ENCODE measurements at regions not wholly inside any gene's neighbourhood (a gene's known extent, or its start where the extent isn't known, plus 50 kb on each side); places are given as distances from the start of the nearest gene placed in this dataset.

DNA sequence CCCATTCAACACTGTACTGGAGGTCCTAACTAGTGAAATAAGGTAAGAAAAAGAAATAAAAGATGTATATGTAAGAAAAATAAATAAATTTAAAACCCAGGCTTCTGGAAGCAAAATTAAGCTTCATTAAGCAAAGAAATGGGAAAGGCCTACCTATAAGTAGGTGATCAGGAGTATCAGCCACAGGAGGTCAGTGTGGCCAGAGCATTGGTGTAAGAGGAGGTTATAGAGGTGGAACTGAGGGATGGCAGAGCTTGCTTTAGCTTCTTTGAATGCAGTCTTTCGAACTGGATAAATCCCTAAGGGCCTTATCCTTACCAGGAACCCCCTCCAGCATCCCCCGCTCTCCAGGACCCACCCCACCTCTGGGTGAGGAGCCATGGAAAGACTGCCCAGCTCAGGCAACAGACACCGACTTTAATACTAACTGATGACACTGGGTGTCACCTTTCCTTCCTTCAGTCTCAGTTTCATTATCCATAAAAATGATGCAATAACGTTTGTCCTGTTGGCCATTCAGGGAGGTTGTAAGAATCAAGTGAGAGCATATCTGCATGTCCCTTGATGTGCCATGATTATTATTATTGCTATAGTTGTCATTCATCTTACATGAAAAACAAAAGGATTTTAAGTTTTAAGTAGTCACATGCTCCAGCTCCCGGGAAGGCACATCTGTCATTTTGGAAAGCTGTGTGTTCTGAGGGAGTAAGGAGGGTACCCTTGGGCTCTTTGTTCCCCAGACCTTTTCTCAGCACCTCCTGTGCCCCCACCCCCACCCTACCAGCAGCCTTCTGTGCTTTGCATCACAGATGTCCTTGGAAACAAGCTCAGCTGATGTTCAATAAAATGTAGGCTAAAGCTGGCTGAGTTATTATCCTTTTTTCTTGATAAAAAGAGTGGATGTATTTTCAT, 50.8 kb upstream of the CTNNA1 start:
- CTCF ChIA-PET, result interaction anchor here (0.6 to 2.3 kb wide), 9 partner anchors 12 to 272 kb away, joined by 3 to 20 read pairs (median 4); no protein-coding TSS in a partner anchor
- H3K27ac Mint-ChIP-seq, result no peak overlapping the region

DNA sequence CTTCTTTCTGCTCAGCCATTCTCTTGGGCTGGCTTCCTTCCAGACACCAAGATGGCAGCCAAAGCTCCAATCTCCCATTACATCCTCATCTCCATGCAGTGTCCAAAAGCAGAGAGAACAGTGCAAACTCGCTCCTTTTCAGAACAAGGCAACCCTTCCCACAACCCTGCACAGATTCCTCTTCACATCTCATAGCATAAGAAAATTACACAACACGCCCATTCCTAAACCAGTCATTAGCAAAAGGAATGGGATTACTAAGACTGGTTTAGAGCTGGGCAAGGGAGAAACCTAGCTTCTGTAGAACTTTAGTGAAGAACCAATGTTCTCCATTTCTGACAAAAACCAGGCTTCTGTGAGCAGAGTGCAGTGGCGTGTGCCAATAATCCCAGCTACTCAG, 51.5 kb upstream of the CTNNA1 start:
- Mint-ChIP-seq H3K9me3 (peaks cover 4% of the 10 kb centered on the region; the same call in 1 of the 2 replicates), H3K27ac (no peak overlapping the region), H3K4me1 (peaks cover 22% of the 10 kb centered on the region), H3K27me3 (ENCODE audit: low read depth) (no peaks in the 10 kb centered on the region), H3K4me3 (no peak overlapping the region), H3K36me3 (no peaks in the 10 kb centered on the region)
- DNase-seq (ENCODE audit: low spot score) (no peak), ATAC-seq (no peak)
- no peak for TF ChIP-seq ATF1 (CRISPR knock-in tag; IDR thresholded peaks at IDR 0.05)
- no peak for TF ChIP-seq FOXP1 (CRISPR knock-in tag; IDR thresholded peaks at IDR 0.05; ENCODE audit: borderline replicate concordance)
- ChIA-PET CTCF (interaction anchor here (1.2 to 2.3 kb wide), 6 partner anchors 13 to 273 kb away, joined by 3 to 20 read pairs (median 4); no protein-coding TSS in a partner anchor), POLR2A (no interaction called here)

More for the DNA sequence above, 50.8 kb upstream of the CTNNA1 start:
- H3K4me3 Mint-ChIP-seq, result no peak overlapping the region
- POLR2A ChIA-PET, result interaction anchor here (0.6 kb wide), 2 partner anchors 61 to 1748 kb away, joined by 3 to 5 read pairs; no protein-coding TSS in a partner anchor
- ATAC-seq (no peak), DNase-seq (ENCODE audit: low spot score) (no peak)
- no peaks in the 10 kb centered on the region for H3K27me3 Mint-ChIP-seq (ENCODE audit: low read depth)
- peaks cover 29% of the 10 kb centered on the region for H3K4me1 Mint-ChIP-seq
- no peak for TF ChIP-seq ZNF121 (CRISPR knock-in tag; IDR thresholded peaks at IDR 0.05)
- TF ChIP-seq GRHL2 (CRISPR knock-in tag; IDR thresholded peaks at IDR 0.05; ENCODE audit: insufficient replicate concordance, severe bottlenecking), result no peak
- TF ChIP-seq, protein P1, sequence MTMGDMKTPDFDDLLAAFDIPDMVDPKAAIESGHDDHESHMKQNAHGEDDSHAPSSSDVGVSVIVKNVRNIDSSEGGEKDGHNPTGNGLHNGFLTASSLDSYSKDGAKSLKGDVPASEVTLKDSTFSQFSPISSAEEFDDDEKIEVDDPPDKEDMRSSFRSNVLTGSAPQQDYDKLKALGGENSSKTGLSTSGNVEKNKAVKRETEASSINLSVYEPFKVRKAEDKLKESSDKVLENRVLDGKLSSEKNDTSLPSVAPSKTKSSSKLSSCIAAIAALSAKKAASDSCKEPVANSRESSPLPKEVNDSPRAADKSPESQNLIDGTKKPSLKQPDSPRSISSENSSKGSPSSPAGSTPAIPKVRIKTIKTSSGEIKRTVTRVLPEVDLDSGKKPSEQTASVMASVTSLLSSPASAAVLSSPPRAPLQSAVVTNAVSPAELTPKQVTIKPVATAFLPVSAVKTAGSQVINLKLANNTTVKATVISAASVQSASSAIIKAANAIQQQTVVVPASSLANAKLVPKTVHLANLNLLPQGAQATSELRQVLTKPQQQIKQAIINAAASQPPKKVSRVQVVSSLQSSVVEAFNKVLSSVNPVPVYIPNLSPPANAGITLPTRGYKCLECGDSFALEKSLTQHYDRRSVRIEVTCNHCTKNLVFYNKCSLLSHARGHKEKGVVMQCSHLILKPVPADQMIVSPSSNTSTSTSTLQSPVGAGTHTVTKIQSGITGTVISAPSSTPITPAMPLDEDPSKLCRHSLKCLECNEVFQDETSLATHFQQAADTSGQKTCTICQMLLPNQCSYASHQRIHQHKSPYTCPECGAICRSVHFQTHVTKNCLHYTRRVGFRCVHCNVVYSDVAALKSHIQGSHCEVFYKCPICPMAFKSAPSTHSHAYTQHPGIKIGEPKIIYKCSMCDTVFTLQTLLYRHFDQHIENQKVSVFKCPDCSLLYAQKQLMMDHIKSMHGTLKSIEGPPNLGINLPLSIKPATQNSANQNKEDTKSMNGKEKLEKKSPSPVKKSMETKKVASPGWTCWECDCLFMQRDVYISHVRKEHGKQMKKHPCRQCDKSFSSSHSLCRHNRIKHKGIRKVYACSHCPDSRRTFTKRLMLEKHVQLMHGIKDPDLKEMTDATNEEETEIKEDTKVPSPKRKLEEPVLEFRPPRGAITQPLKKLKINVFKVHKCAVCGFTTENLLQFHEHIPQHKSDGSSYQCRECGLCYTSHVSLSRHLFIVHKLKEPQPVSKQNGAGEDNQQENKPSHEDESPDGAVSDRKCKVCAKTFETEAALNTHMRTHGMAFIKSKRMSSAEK (CRISPR knock-in tag; IDR thresholded peaks at IDR 0.05; ENCODE audit: borderline replicate concordance), result no peak
- TF ChIP-seq, protein P2, sequence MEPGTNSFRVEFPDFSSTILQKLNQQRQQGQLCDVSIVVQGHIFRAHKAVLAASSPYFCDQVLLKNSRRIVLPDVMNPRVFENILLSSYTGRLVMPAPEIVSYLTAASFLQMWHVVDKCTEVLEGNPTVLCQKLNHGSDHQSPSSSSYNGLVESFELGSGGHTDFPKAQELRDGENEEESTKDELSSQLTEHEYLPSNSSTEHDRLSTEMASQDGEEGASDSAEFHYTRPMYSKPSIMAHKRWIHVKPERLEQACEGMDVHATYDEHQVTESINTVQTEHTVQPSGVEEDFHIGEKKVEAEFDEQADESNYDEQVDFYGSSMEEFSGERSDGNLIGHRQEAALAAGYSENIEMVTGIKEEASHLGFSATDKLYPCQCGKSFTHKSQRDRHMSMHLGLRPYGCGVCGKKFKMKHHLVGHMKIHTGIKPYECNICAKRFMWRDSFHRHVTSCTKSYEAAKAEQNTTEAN (CRISPR knock-in tag; IDR thresholded peaks at IDR 0.05), result no peak
- TF ChIP-seq TEAD1 (CRISPR knock-in tag; IDR thresholded peaks at IDR 0.05), result no peak
- 0 out of 2 replicates have a peak, but pooled peaks have one; percentile 32 for TF ChIP-seq ZNF423 (CRISPR knock-in tag; IDR thresholded peaks at IDR 0.05)
- no peak for TF ChIP-seq CBFB (CRISPR knock-in tag; IDR thresholded peaks at IDR 0.05; ENCODE audit: low read depth)
- peak; percentile 93 for TF ChIP-seq GABPB1 (CRISPR knock-in tag; IDR thresholded peaks at IDR 0.05)
- TF ChIP-seq, protein P3, sequence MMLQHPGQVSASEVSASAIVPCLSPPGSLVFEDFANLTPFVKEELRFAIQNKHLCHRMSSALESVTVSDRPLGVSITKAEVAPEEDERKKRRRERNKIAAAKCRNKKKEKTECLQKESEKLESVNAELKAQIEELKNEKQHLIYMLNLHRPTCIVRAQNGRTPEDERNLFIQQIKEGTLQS (CRISPR knock-in tag; conservative IDR thresholded peaks at IDR 0.05), result no peak
- TF ChIP-seq TP53 (CRISPR knock-in tag; IDR thresholded peaks at IDR 0.05), result no peak
- TF ChIP-seq ESRRA (CRISPR knock-in tag; IDR thresholded peaks at IDR 0.05; ENCODE audit: borderline replicate concordance), result no peak
- H3K36me3 Mint-ChIP-seq, result no peaks in the 10 kb centered on the region
- peaks cover 4% of the 10 kb centered on the region; the same call in 1 of the 2 replicates for H3K9me3 Mint-ChIP-seq

DNA sequence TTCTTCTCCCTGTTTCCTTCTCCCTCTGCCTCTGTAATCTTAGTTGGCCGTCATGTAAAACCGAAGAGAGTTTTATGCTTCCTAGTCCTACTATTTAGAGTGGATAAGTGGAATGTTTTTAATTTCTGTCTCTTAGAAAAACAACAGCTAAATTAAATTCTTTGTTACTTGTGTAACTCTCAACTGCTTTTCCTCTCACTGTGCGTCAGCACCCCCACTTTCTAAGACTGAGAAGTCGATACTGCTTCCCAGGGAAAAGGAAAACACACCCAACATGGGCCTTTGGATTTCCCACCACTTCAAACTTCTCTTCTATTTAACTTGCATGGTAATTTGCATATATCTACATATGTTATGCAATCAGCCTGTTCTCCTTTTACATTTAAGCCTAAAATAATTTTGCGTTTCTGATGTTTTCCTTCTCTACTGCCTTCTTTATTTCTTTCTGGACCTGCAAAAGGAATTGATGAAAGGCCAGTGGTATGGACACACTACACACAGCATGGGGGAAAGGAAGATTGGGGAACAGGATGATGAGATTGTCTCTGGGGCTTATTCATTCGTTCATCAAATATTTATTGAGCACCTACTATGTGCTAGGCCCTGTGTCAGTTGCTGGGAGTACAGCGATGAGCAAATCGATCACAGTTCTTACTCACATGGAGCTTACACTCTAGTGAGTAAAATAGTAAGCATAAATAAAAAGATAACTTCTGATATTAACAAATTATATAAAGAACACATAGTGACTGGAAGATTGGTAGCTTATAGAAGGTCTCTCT, 52.5 kb upstream of the CTNNA1 start:
- TF ChIP-seq TP53 (CRISPR knock-in tag; IDR thresholded peaks at IDR 0.05) (no peak), EMX1 (CRISPR knock-in tag; IDR thresholded peaks at IDR 0.05) (no peak), TCF7 (CRISPR knock-in tag; IDR thresholded peaks at IDR 0.05; ENCODE audit: low read depth) (no peak)
- TF ChIP-seq, protein P4, sequence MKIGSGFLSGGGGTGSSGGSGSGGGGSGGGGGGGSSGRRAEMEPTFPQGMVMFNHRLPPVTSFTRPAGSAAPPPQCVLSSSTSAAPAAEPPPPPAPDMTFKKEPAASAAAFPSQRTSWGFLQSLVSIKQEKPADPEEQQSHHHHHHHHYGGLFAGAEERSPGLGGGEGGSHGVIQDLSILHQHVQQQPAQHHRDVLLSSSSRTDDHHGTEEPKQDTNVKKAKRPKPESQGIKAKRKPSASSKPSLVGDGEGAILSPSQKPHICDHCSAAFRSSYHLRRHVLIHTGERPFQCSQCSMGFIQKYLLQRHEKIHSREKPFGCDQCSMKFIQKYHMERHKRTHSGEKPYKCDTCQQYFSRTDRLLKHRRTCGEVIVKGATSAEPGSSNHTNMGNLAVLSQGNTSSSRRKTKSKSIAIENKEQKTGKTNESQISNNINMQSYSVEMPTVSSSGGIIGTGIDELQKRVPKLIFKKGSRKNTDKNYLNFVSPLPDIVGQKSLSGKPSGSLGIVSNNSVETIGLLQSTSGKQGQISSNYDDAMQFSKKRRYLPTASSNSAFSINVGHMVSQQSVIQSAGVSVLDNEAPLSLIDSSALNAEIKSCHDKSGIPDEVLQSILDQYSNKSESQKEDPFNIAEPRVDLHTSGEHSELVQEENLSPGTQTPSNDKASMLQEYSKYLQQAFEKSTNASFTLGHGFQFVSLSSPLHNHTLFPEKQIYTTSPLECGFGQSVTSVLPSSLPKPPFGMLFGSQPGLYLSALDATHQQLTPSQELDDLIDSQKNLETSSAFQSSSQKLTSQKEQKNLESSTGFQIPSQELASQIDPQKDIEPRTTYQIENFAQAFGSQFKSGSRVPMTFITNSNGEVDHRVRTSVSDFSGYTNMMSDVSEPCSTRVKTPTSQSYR (CRISPR knock-in tag; IDR thresholded peaks at IDR 0.05), result no peak
- Mint-ChIP-seq H3K4me3 (no peak overlapping the region), H3K27me3 (ENCODE audit: low read depth) (no peaks in the 10 kb centered on the region), H3K4me1 (peaks cover 17% of the 10 kb centered on the region), H3K9me3 (peaks cover 4% of the 10 kb centered on the region; the same call in 1 of the 2 replicates), H3K27ac (peak overlapping the region; percentile 18), H3K36me3 (no peaks in the 10 kb centered on the region)
- ATAC-seq (no peak), DNase-seq (ENCODE audit: low spot score) (no peak)
- ChIA-PET CTCF (interaction anchor here (1.8 kb wide), 1 partner anchor 89 kb away, joined by 5 read pairs; no protein-coding TSS in a partner anchor), POLR2A (no interaction called here)
